CD4-positive, alpha-beta T cell (primary cell): ENCODE measurements at regions not wholly inside any gene's neighbourhood (a gene's known extent, or its start where the extent isn't known, plus 50 kb on each side); places are given as distances from the start of the nearest gene placed in this dataset.

Source experiments
- ATAC-seq: fragments of 200-7000 bp; cut with Tn5 transposase; one replicate; pipeline ENCODE4 v1.10.0; 2022; ENCODE audit warnings: mild to moderate bottlenecking; ENCODE audit not compliant: poor library complexity
- CTCF ChIA-PET: fragments of 350-600 bp; sonication (Branson Sonifier 250); formaldehyde crosslinking; loops from one replicate; lab custom pipeline; 2021; ENCODE audit warnings: antibody characterized with exemption, inconsistent platforms; lab: Charles Lee
- POLR2A ChIA-PET: fragments of 350-600 bp; sonication (Branson Sonifier 250); formaldehyde crosslinking; loops from one replicate; lab custom pipeline; 2021; ENCODE audit warnings: antibody characterized with exemption, inconsistent platforms; lab: Charles Lee
- DNase-seq, 14 experiments: peaks; one replicate each; pipeline ENCODE4 v3.0.0-alpha.2; 2013 to 2020; ENCODE audit warnings: mixed read lengths in 2 of 14
- H3K27ac ChIP-seq, 2 donors: one replicate each; pipeline versions ENCODE4 v1.5.1 to v1.7.0; 2013; ENCODE audit warnings: low read length in 2 of 2, low read depth in 1 of 2, mild to moderate bottlenecking in 1 of 2
- H3K27me3 ChIP-seq, 2 experiments: 1 replicate in 1 of 2; 2 replicates in 1 of 2; pipeline versions ENCODE4 v1.6.1 to v1.7.0; 2013; ENCODE audit warnings: low read length in 2 of 2, control low read depth in 1 of 2, mild to moderate bottlenecking in 1 of 2, moderate library complexity in 1 of 2; ENCODE audit not compliant: insufficient read depth in 2 of 2, control insufficient read depth in 1 of 2
- H3K36me3 ChIP-seq: one replicate; pipeline ENCODE4 v1.6.1; 2013; ENCODE audit warnings: low read length, control low read depth; ENCODE audit not compliant: insufficient read depth
- H3K4me1 ChIP-seq: one replicate; pipeline ENCODE4 v1.6.1; 2013; ENCODE audit warnings: low read length, control low read depth; ENCODE audit not compliant: insufficient read depth
- H3K4me3 ChIP-seq: one replicate; pipeline ENCODE4 v1.5.1; 2013; ENCODE audit warnings: mild to moderate bottlenecking, low read length, moderate library complexity
- H3K9me3 ChIP-seq, 2 experiments: 1 replicate in 1 of 2; 2 replicates in 1 of 2; pipeline versions ENCODE4 v1.6.1 to v1.7.0; 2013; ENCODE audit warnings: low read length in 2 of 2, mild to moderate bottlenecking in 2 of 2, control low read depth in 1 of 2, moderate library complexity in 1 of 2; ENCODE audit not compliant: control insufficient read depth in 1 of 2, insufficient read depth in 1 of 2
- H3K27ac Mint-ChIP-seq: one replicate; pipeline ENCODE4 v1.8.0; 2020; ENCODE audit warnings: mixed read lengths
- H3K27me3 Mint-ChIP-seq: one replicate; pipeline ENCODE4 v1.8.0; 2021; ENCODE audit warnings: mixed read lengths
- H3K36me3 Mint-ChIP-seq: one replicate; pipeline ENCODE4 v1.8.0; 2021; ENCODE audit warnings: low read depth, mixed read lengths
- H3K4me1 Mint-ChIP-seq: one replicate; pipeline ENCODE4 v1.8.0; 2021; ENCODE audit warnings: low read depth, mixed read lengths
- H3K4me3 Mint-ChIP-seq: one replicate; pipeline ENCODE4 v1.8.0; 2020; ENCODE audit warnings: mild to moderate bottlenecking, mixed read lengths
- H3K9me3 Mint-ChIP-seq: one replicate; pipeline ENCODE4 v1.8.0; 2020; ENCODE audit warnings: mixed read lengths
- intact Hi-C, 2 experiments: fragments of 100-400 bp; cut with DNase I in 1 of 2; cut with micrococcal nuclease in 1 of 2; formaldehyde crosslinking; loops; one replicate each; pipeline versions ENCODE4 v1.15.1 to v1.9.0; 2023 to 2025; cut with DNase I, micrococcal nuclease
- TF ChIP-seq, protein P1 (sequence below): fragments of 200-600 bp; IDR thresholded peaks from one replicate; pipeline ENCODE4 v1.8.0; 2022; ENCODE audit warnings: antibody characterized with exemption, mild to moderate bottlenecking

DNA sequence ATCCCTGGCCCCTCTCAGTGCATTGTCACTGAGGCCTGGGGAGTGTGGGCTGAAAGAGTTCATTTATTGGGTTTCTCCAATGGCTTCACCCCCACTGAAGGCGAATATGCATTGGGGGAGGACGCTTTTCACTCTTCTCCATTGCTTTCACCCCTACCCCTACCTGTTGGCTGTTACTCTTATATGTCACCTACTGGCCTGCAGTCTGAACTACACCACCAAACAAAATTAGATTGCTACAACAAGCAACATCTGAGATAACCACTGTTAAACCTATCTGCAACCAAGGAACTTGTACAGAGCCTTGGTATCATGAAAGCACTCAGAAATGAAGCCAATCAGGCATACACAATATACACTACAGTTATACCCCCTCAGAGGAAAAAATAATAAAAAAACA, 203.7 kb downstream of the REEP3 start:
- Histone ChIP-seq H3K4me3 (no peak overlapping the region), H3K9me3 (no peaks in the 10 kb centered on the region), H3K27me3 (peaks cover 0 to 24% of the 10 kb centered on the region in 2 experiments), H3K27ac (no peak overlapping the region), H3K4me1 (peaks cover 4% of the 10 kb centered on the region), H3K36me3 (no peaks in the 10 kb centered on the region)
- intact Hi-C loops = loop anchor here (5.0 to 10.0 kb wide), 3 partner anchors 1128 to 1290 kb away; no protein-coding TSS in a partner anchor
- peaks cover 42% of the 10 kb centered on the region for H3K27me3 Mint-ChIP-seq
- ChIA-PET CTCF (no interaction called here), POLR2A (no interaction called here)
- no peak overlapping the region for H3K4me3 Mint-ChIP-seq
- DNase-seq = no peak
- no peak overlapping the region for H3K27ac Mint-ChIP-seq
- ATAC-seq = no peak
- peaks cover 10% of the 10 kb centered on the region for H3K4me1 Mint-ChIP-seq
- H3K9me3 Mint-ChIP-seq = no peaks in the 10 kb centered on the region
- TF ChIP-seq, protein P1, sequence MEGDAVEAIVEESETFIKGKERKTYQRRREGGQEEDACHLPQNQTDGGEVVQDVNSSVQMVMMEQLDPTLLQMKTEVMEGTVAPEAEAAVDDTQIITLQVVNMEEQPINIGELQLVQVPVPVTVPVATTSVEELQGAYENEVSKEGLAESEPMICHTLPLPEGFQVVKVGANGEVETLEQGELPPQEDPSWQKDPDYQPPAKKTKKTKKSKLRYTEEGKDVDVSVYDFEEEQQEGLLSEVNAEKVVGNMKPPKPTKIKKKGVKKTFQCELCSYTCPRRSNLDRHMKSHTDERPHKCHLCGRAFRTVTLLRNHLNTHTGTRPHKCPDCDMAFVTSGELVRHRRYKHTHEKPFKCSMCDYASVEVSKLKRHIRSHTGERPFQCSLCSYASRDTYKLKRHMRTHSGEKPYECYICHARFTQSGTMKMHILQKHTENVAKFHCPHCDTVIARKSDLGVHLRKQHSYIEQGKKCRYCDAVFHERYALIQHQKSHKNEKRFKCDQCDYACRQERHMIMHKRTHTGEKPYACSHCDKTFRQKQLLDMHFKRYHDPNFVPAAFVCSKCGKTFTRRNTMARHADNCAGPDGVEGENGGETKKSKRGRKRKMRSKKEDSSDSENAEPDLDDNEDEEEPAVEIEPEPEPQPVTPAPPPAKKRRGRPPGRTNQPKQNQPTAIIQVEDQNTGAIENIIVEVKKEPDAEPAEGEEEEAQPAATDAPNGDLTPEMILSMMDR = no peak
- H3K36me3 Mint-ChIP-seq = no peaks in the 10 kb centered on the region

DNA sequence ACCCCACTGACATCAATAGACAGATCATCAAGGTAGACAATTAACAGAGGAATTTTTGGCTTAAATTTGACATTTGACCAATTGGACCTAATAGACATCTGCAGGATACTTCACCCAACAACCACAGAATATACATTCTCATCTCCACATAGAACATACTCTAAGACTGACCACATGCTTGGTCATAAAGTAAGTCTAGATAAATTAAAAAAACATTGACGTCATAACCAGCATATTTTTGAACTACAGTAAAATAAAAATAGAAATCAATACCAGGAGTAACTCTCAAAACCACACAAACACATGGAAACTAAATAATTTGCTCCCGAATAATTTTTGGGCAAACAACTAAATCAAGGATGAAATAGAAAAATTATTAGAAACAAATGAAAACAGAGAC, 205.7 kb downstream of the REEP3 start:
- Mint-ChIP-seq H3K4me3 (no peak overlapping the region), H3K27me3 (peaks cover 42% of the 10 kb centered on the region), H3K9me3 (no peaks in the 10 kb centered on the region), H3K27ac (no peak overlapping the region), H3K4me1 (no peaks in the 10 kb centered on the region), H3K36me3 (no peaks in the 10 kb centered on the region)
- Histone ChIP-seq H3K4me3 (no peak overlapping the region), H3K9me3 (no peaks in the 10 kb centered on the region), H3K36me3 (no peaks in the 10 kb centered on the region), H3K4me1 (no peaks in the 10 kb centered on the region), H3K27ac (no peak overlapping the region), H3K27me3 (peaks cover 0 to 24% of the 10 kb centered on the region in 2 experiments)
- TF ChIP-seq, protein P1 = no peak
- POLR2A ChIA-PET = no interaction called here
- no peak for DNase-seq
- ATAC-seq = no peak
- intact Hi-C loops = loop anchor here in 1 of 2 experiments (10.0 kb wide), 1 partner anchor 1292 kb away; no protein-coding TSS in a partner anchor
- CTCF ChIA-PET = no interaction called here

DNA sequence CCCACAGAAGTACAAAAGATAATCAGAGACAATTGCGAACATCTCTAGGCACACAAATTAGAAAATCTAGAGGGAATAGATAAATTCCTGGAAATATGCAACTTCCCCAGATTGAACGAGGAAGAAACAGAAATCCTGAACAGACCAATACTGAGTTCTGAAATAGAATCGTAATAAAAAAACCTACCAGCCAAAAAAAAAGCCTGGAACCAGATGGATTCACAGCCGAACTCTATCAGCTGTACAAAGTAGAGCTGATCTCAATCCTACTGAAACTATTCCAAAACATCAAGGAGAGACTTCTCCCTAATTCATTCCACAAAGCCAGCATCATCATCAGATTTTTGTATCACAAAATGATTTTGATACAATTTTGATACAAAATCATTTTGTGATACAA, 206.4 kb downstream of the REEP3 start:
- Mint-ChIP-seq H3K9me3 (no peaks in the 10 kb centered on the region), H3K36me3 (no peaks in the 10 kb centered on the region), H3K27me3 (peaks cover 42% of the 10 kb centered on the region), H3K4me1 (no peaks in the 10 kb centered on the region), H3K27ac (no peak overlapping the region), H3K4me3 (no peak overlapping the region)
- no peak for DNase-seq
- H3K9me3 ChIP-seq = no peaks in the 10 kb centered on the region
- CTCF ChIA-PET = interaction anchor here (1.5 kb wide), 1 partner anchor 7 kb away, joined by 4 read pairs; no protein-coding TSS in a partner anchor
- no peak overlapping the region for H3K27ac ChIP-seq
- H3K4me3 ChIP-seq = no peak overlapping the region
- H3K27me3 ChIP-seq = peaks cover 0 to 24% of the 10 kb centered on the region in 2 experiments
- no peaks in the 10 kb centered on the region for H3K4me1 ChIP-seq
- POLR2A ChIA-PET = no interaction called here
- intact Hi-C loops = loop anchor here in 1 of 2 experiments (10.0 kb wide), 1 partner anchor 1293 kb away; no protein-coding TSS in a partner anchor
- TF ChIP-seq, protein P1 = peak; percentile 9
- no peak for ATAC-seq
- no peaks in the 10 kb centered on the region for H3K36me3 ChIP-seq
